Suprapubic skin (tissue), 4 donors: ENCODE measurements at regions not wholly inside any gene's neighbourhood (a gene's known extent, or its start where the extent isn't known, plus 50 kb on each side); places are given as distances from the start of the nearest gene placed in this dataset.

Source experiments
- EP300 ChIP-seq: sonication (generic); formaldehyde crosslinking; IDR thresholded peaks from one replicate; pipeline ENCODE4 v1.6.1; 2017; ENCODE audit warnings: antibody characterized with exemption
- POLR2A ChIP-seq, 2 donors: fragments of 450-650 bp; IDR thresholded peaks; one replicate each; pipeline ENCODE4 v1.6.1; 2017; ENCODE audit warnings: antibody characterized with exemption in 2 of 2, mild to moderate bottlenecking in 2 of 2, moderate library complexity in 2 of 2
- POLR2AphosphoS5 ChIP-seq, 3 donors: sonication (generic); formaldehyde crosslinking; IDR thresholded peaks; one replicate each; pipeline ENCODE4 v1.6.1; 2017; ENCODE audit warnings: antibody characterized with exemption in 3 of 3
- TF ChIP-seq, protein P1 (sequence below), 2 donors: fragments of 200-600 bp in 1 of 2; fragments of 450-650 bp in 1 of 2; sonication (generic) in 1 of 2; IDR thresholded peaks; one replicate each; pipeline ENCODE4 v1.5.1; 2016 to 2019; ENCODE audit warnings: antibody characterized with exemption in 2 of 2, mild to moderate bottlenecking in 1 of 2, moderate library complexity in 1 of 2

DNA sequence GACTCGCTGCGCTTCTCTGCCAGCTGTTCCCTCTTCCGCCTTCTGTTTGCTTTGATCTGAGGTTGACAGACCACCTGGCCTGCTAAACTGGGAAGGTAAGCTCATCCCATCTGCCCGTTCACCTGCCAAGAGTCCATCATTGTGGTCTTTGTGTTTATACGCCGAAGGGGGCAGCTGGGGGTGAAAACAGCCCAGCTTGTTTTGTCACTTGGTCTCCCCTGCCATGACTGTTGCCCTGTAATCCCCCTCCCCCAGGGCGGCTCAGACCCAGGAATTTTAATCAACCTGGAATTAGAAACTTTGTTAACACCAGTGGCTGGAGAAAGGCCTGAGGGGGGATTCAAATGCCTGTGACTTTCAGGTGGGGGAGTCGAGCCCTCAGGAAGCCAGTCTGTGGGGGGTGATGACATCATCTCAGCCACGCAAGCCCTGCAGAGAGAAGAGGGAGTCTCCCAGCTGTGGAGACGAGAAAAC, 333.3 kb downstream of the BCOR start:
- TF ChIP-seq, protein P1, sequence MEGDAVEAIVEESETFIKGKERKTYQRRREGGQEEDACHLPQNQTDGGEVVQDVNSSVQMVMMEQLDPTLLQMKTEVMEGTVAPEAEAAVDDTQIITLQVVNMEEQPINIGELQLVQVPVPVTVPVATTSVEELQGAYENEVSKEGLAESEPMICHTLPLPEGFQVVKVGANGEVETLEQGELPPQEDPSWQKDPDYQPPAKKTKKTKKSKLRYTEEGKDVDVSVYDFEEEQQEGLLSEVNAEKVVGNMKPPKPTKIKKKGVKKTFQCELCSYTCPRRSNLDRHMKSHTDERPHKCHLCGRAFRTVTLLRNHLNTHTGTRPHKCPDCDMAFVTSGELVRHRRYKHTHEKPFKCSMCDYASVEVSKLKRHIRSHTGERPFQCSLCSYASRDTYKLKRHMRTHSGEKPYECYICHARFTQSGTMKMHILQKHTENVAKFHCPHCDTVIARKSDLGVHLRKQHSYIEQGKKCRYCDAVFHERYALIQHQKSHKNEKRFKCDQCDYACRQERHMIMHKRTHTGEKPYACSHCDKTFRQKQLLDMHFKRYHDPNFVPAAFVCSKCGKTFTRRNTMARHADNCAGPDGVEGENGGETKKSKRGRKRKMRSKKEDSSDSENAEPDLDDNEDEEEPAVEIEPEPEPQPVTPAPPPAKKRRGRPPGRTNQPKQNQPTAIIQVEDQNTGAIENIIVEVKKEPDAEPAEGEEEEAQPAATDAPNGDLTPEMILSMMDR (IDR thresholded peaks at IDR 0.05) = no peak
- TF ChIP-seq POLR2A (IDR thresholded peaks at IDR 0.05) (no peak), POLR2AphosphoS5 (IDR thresholded peaks at IDR 0.05) (no peak), EP300 (no peak)
